HCT116 (cell line): ENCODE measurements at regions not wholly inside any gene's neighbourhood (a gene's known extent, or its start where the extent isn't known, plus 50 kb on each side); places are given as distances from the start of the nearest gene placed in this dataset.

Experiments used
- ATF3 ChIP-seq: IDR thresholded peaks from 2 replicates; pipeline ENCODE4 v1.6.1; 2012
- CBX3 ChIP-seq: IDR thresholded peaks from 2 replicates; pipeline ENCODE4 v1.6.1; 2012; ENCODE audit warnings: low read depth
- CTCF ChIP-seq, 3 experiments: fragments of 200-600 bp in 1 of 3; sonication (generic) in 1 of 3; IDR thresholded peaks in 2 of 3; conservative IDR thresholded peaks in 1 of 3; 2 replicates each; pipeline ENCODE4 v1.5.1; 2012 to 2017; ENCODE audit warnings: low read depth in 2 of 3, low read length in 2 of 3, antibody characterized with exemption in 1 of 3, borderline replicate concordance in 1 of 3, control low read depth in 1 of 3, mild to moderate bottlenecking in 1 of 3, mixed read lengths in 1 of 3, mixed run types in 1 of 3, moderate library complexity in 1 of 3; ENCODE audit not compliant: insufficient read depth in 1 of 3
- EZH2phosphoT487 ChIP-seq: fragments of 200-600 bp; IDR thresholded peaks from 2 replicates; pipeline ENCODE4 v1.6.1; 2018; ENCODE audit warnings: antibody characterized with exemption, borderline replicate concordance
- JUND ChIP-seq: IDR thresholded peaks from 2 replicates; pipeline ENCODE4 v1.6.1; 2012
- POLR2A ChIP-seq: IDR thresholded peaks from 2 replicates; pipeline ENCODE4 v1.7.0; 2011; ENCODE audit warnings: borderline replicate concordance; ENCODE audit not compliant: insufficient read depth, insufficient read length; ENCODE audit errors: extremely low read depth
- POLR2AphosphoS5 ChIP-seq: IDR thresholded peaks from 2 replicates; pipeline ENCODE4 v1.6.1; 2011; ENCODE audit warnings: mild to moderate bottlenecking, low read depth, low read length, moderate library complexity
- SIN3A ChIP-seq: IDR thresholded peaks from 2 replicates; pipeline ENCODE4 v1.6.1; 2012; ENCODE audit warnings: low read depth
- ZNF274 ChIP-seq: fragments of 200-500 bp; sonication (Bioruptor generic); IDR thresholded peaks from 2 replicates; pipeline ENCODE4 v1.6.1; 2014; ENCODE audit warnings: mild to moderate bottlenecking, low read depth, low read length, inconsistent platforms

DNA sequence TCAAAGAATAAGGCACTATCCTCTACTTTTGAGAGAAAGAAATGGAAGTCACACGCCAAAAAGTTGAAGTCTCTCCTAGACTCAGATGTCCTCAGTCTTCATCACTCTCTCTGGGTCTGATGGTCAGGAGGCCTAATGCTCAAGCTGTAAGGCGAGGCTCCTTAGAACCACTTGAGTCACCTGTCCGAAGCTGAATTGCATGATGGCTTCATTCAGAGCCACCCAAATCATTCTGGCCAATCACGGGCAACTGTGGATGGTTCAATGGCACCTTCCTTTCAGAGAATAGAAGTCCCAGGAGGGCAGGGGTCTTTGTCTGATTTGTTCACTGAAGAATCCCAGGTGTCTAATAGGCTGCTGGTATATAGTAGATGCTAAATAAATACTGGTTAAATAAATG is 63.9 kb upstream of the SMOX start:
- TF ChIP-seq CTCF (IDR thresholded peaks at IDR 0.05 in 2 of 3, conservative IDR thresholded peaks at IDR 0.05 in 1 of 3; ENCODE audit: borderline replicate concordance in 1 of 3, insufficient read depth in 1 of 3, low read depth in 2 of 3, low read length in 2 of 3) (no peak), POLR2A (no peak), ZNF274 (no peak), POLR2AphosphoS5 (no peak), EZH2phosphoT487 (no peak), ATF3 (no peak), CBX3 (no peak), SIN3A (no peak), JUND (no peak)
